ENCODE measurements at regions not wholly inside any gene's neighbourhood (a gene's known extent, or its start where the extent isn't known, plus 50 kb on each side); places are given as distances from the start of the nearest gene placed in this dataset.
A peak's percentile ranks its signal among the peaks of the same experiment; 100 is the strongest.

DNA sequence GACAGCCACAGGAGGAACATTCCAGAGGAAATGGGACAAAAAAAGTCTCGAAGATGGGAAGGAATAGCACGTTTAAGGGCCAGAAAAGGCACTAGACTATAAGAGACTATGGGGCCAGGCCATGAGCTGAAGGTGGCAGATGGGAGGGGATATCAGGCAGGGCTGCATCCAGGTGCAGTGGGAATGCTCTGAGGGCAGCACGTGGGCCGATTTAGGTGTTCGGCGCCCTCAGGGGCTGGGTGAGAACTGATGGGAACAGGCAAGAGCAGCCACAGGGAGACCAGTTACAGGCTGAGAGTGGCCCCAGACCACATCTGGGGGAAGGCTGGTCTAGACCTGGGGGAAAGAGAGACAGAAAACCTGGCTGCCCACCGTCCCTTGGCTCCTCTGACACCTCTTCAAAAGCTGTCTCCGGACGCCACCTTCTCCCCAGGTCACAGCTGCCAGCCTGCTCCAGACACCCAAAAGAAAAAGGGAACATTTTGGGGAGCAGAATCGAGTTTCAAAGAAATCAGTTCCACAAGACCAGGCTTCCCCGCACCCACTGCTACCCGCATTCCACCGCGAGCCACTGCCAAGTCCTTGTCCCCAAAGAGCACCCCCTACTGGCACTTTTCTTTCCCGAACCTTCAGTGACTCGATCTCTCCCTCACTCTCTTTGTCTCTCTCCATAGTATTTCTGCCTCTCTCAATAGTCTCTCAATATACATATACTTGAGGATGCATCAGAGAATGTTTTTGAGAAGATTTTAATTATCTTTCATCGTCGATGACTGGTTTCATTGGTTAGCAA is 190.1 kb upstream of the AGAP1 start:
- DNase-seq (ENCODE audit: low read depth) = no peak

DNA sequence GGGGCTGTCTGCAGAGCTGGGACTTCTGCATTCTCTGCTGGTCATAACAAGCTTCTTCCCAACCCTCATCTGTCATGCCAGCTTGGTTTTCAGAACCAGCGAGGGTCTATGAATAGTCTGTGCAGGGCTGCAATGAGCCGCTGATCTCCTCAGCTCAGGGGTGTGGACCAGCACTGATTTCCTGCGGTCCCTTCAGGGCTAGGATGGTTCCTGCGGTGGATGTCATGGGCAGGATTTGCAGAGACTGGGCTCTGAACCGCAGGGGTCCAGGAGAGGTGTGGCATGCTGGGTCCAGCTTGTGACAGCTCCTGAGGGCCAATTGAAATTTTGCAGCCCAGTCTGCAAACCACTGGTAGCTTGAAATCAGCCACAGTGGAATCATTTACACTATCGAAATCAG is 188.2 kb upstream of the AGAP1 start:
- no peak for DNase-seq (ENCODE audit: low read depth)

GRCh38 chr2:235311044-235311443 is 182.8 kb upstream of the AGAP1 start:
- DNase-seq (ENCODE audit: low read depth) = no peak

GRCh38 chr2:235312571-235312970 is 181.3 kb upstream of the AGAP1 start:
- no peak for DNase-seq (ENCODE audit: low read depth)

- DNase-seq (ENCODE audit: low read depth) = no peak
Observed at GRCh38 chr2:235314371-235314930, 179.4 kb upstream of the AGAP1 start.

DNA sequence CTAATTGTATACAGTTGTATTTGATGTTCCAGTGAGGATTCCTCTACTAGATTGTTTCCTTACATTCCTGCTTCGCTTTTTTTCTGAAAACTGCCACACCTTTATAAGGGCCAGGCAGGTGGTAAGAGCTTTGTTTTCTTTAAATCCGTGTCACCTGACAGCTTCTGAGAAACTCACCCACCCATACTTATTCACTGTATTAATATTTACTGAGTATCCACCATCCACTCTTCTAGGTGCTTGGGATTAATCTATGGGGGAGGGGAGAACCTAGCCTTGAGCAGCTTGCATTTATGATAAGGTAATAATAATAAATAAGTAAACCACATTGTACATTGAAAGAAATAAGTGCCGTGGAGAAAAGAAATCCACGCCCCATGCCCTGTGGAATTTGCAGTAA is 174.7 kb upstream of the AGAP1 start:
- no peak for DNase-seq (ENCODE audit: low read depth)

DNA sequence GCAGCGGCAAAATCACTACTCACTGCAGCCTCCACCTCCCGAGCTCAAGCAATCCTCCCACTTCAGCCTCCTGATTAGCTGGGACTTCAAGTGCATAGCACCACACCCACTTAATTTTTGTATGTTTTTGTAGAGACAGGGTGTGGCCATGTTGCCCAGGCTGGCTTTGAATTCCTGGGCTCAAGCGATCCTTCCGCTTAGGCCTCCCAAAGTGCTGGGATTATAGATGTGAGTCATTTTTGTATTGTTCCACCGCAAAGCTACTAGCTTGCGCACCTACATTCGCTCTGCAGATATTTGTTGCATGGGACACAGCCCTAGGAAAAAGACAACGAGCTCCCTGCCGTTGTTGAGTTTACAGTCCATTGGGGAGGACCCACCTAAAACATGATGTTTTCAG is 173.5 kb upstream of the AGAP1 start:
- DNase-seq (ENCODE audit: low read depth) = no peak

- no peak for DNase-seq (ENCODE audit: low read depth)
Observed at GRCh38 chr2:235324324-235324723, 169.5 kb upstream of the AGAP1 start.

- DNase-seq (ENCODE audit: low read depth) = no peak
Observed at GRCh38 chr2:235325151-235325550, 168.7 kb upstream of the AGAP1 start.

DNA sequence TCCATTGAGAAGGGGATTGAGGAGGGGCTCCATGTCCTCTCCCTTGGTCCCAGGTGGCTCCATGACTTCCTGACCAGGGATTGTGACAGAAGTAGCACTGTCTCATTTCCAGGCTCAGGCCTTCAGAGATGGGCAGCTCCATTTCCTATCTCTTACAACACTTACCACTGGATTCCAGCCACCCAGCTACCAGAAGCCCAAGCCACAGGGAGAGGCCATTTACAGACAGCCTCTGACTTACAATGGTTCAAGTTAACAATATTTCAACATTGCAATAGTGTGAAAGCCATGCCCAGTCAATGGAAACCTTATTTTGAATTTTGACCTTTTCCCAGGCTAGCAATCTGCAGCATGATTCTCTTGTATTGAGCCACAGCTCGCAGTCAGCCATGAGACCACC is 164.9 kb upstream of the AGAP1 start:
- no peak for DNase-seq (ENCODE audit: low read depth)

GRCh38 chr2:235330775-235331451 is 162.9 kb upstream of the AGAP1 start:
- DNase-seq (ENCODE audit: low read depth) = peak; percentile 94

- no peak for DNase-seq (ENCODE audit: low read depth)
Observed at GRCh38 chr2:235332240-235332890, 161.5 kb upstream of the AGAP1 start.

GRCh38 chr2:235333076-235333475 is 160.8 kb upstream of the AGAP1 start:
- no peak for DNase-seq (ENCODE audit: low read depth)

DNA sequence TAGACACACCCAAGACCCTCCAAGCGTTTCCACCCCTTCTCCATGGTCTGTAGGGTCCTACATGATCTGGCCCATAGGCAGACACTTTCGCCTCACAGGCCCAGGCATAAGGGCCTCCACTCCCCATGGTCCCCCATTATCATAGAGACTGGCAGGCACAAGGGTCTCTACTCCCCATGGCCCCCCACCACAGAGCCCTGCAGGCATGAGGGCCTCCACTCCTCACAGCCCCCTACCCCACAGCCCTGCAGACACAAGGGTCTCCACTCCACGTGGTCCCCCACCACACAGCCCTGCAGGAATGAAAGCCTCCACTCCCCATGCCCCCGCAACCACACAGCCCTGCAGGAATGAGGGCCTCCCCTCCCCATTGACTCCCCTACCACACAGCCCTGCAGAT is 159.7 kb upstream of the AGAP1 start:
- no peak for DNase-seq (ENCODE audit: low read depth)

- no peak for DNase-seq (ENCODE audit: low read depth)
Observed at GRCh38 chr2:235343156-235343774, 150.6 kb upstream of the AGAP1 start.

DNA sequence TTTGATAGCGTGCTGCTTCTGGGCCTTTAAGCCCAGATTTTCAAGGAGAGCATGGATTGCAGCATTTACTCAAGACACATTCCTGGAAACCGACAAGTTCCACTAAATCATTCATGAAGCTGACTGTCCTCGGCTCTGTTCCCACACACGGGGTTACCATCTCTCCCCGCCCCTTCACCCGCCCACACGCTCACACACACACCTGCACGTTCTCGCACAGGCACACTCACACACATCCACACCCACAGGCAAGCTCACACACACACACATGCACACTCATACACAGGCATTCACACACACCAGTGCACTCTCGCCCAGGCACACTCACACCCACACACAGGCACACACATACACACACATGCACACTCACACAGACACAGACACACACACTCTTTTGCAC is 150.0 kb upstream of the AGAP1 start:
- no peak for DNase-seq (ENCODE audit: low read depth)

DNA sequence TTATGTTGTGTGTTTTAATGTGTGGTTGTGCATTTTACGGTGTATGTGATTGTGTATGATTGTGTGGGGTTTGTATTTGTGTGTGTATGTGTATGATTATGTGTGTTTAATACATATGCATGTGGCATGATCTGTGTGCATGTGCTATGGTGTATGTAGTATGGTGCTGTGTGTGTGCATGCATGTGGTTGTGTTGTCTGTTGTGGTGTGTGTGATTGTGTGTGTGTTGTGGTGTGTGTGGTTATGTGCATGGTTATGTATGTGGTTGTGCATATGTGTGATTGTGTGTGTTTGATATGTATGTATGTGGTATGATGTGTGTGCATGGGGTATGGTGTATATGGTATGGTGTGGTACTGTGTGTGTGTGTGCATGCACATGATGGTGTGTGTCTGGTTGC is 148.1 kb upstream of the AGAP1 start:
- no peak for DNase-seq (ENCODE audit: low read depth)

- DNase-seq (ENCODE audit: low read depth) = peak; percentile 97
Observed at GRCh38 chr2:235347691-235348090, 146.2 kb upstream of the AGAP1 start.

DNA sequence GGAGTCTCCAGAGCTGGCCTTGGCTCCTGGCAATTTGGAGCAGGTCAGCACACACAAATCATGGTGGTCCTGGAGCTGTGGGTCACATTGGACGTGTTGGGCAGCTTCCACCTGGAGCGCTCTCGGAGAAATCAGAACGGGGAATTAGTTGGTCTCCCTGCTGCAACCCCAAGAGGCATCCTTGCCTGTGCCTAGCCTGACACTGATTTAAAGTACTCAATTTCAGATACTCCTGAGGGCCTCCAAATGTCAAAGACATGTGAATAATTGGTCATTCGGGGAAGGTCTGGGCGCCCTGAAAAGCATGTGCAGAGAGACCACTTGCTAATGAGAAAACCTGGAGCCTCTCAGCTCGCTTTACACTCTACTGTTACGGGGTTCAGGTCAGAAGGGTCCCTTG is 145.5 kb upstream of the AGAP1 start:
- DNase-seq (ENCODE audit: low read depth) = no peak

GRCh38 chr2:235350234-235350633 is 143.6 kb upstream of the AGAP1 start:
- no peak for DNase-seq (ENCODE audit: low read depth)

- no peak for DNase-seq (ENCODE audit: low read depth)
Observed at GRCh38 chr2:235352541-235352940, 141.3 kb upstream of the AGAP1 start.

DNA sequence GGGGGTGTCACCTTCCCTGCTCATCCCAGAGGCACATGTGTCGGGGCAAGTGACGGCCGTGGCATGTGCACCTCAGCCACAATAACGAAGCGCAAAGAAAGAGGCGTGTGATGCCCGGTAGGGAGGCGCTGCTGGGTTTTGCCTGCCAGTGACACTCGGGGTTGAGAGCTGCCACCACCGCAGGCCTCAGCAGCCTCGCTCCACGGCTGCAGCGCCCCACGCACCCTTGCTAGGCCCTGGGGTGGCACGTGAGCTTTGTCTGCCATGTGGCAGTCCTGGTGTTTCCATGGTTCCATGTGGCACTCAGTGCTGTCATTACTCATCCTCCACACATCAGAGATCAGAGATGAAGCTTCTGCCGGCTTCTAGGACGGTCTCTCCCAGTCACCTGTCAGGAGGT is 136.0 kb upstream of the AGAP1 start:
- no peak for DNase-seq (ENCODE audit: low read depth)
